K562 (cell line): ENCODE measurements at regions not wholly inside any gene's neighbourhood (a gene's known extent, or its start where the extent isn't known, plus 50 kb on each side); places are given as distances from the start of the nearest gene placed in this dataset.

ENCODE experiments used
- ATAC-seq: fragments of 200-7000 bp; cut with Tn5 transposase; 3 replicates; pipeline ENCODE4 v1.9.1; 2020; ENCODE audit warnings: moderate library complexity
- BruUV-seq: library from RNA; stranded (reverse); fragments of 400-500 nt; replicated peaks from 2 replicates; lab custom pipeline; 2021; lab: Mats Ljungman, UMichigan
- CTCF ChIA-PET: fragments of 300-600 bp; formaldehyde crosslinking; extraction: SDS; loops from one replicate; lab custom pipeline; 2021; ENCODE audit warnings: low intra/inter-chr PET ratio; lab: Yijun Ruan, JAX
- POLR2A ChIA-PET: fragments of 300-600, 350-650 bp; sonication (Branson Sonifier 250); formaldehyde crosslinking; extraction: SDS; loops from one replicate; lab custom pipeline; 2021; ENCODE audit warnings: antibody characterized with exemption, inconsistent platforms; lab: Yijun Ruan, JAX
- DNase-seq, 4 experiments: peaks; one replicate each; pipeline versions ENCODE4 v3.0.0 to v3.0.0-alpha.2; 2011 to 2018; ENCODE audit warnings: low spot score in 3 of 4, mixed read lengths in 3 of 4; ENCODE audit errors: extremely low read depth in 1 of 4
- FAIRE-seq: peaks from 2 replicates; lab custom pipeline; 2011; peaks lifted over from hg19 to GRCh38; lab: Jason Lieb, UNC
- H2AFZ ChIP-seq: 2 replicates; pipeline ENCODE4 v1.6.0; 2011; ENCODE audit warnings: low read depth, low read length, control low read depth, inconsistent platforms
- H3K27ac ChIP-seq: fragments of 200-600 bp; 3 replicates; pipeline ENCODE4 v1.8.0; 2011; ENCODE audit warnings: low read depth, mild to moderate bottlenecking, control low read depth, inconsistent platforms, low read length, moderate library complexity, mixed read lengths; ENCODE audit errors: extremely low read depth
- H3K27me3 ChIP-seq, 2 experiments: fragments of 300-600 bp in 1 of 2; 2 replicates in 1 of 2; 3 replicates in 1 of 2; pipeline versions ENCODE4 v1.6.0 to v1.8.0; 2011; ENCODE audit warnings: inconsistent platforms in 2 of 2, low read length in 2 of 2, mild to moderate bottlenecking in 1 of 2, mixed read lengths in 1 of 2, moderate library complexity in 1 of 2; ENCODE audit not compliant: control insufficient read depth in 2 of 2, insufficient read depth in 2 of 2
- H3K36me3 ChIP-seq: fragments of 300-600 bp; 3 replicates; pipeline ENCODE4 v1.8.0; 2011; ENCODE audit warnings: mild to moderate bottlenecking, low read length, inconsistent platforms; ENCODE audit not compliant: control insufficient read depth, insufficient read depth
- H3K4me1 ChIP-seq, 2 experiments: fragments of 200-600 bp in 1 of 2; replicated peaks in 1 of 2; 2 replicates in 1 of 2; 3 replicates in 1 of 2; pipeline versions ENCODE4 v1.5.1 to v1.8.0; 2011; ENCODE audit warnings: inconsistent platforms in 2 of 2, low read length in 2 of 2, mild to moderate bottlenecking in 1 of 2, mixed read lengths in 1 of 2, moderate library complexity in 1 of 2; ENCODE audit not compliant: control insufficient read depth in 2 of 2, insufficient read depth in 2 of 2
- H3K4me2 ChIP-seq: 2 replicates; pipeline ENCODE4 v1.6.1; 2011; ENCODE audit warnings: low read length, control low read depth, inconsistent platforms, mixed read lengths; ENCODE audit not compliant: insufficient read depth
- H3K4me3 ChIP-seq: fragments of 200-600 bp; sonication (generic), shearing (Covaris generic); 2 replicates; pipeline ENCODE4 v1.5.1; 2016; ENCODE audit warnings: control low read depth, inconsistent platforms
- H3K79me2 ChIP-seq: fragments of 200-600 bp; 3 replicates; pipeline ENCODE4 v1.8.0; 2011; ENCODE audit warnings: low read length, inconsistent platforms; ENCODE audit not compliant: control insufficient read depth, insufficient read depth
- H3K9ac ChIP-seq, 2 experiments: 2 replicates each; pipeline versions ENCODE4 v1.6.0 to v1.6.1; 2011; ENCODE audit warnings: low read depth in 2 of 2, low read length in 2 of 2, control low read depth in 1 of 2, inconsistent platforms in 1 of 2, mild to moderate bottlenecking in 1 of 2, mixed read lengths in 1 of 2; ENCODE audit not compliant: insufficient read depth in 1 of 2
- H3K9me1 ChIP-seq: one replicate; pipeline ENCODE4 v1.6.0; 2011; ENCODE audit warnings: inconsistent platforms, mild to moderate bottlenecking, low read length, moderate library complexity; ENCODE audit not compliant: control insufficient read depth, insufficient read depth
- H3K9me3 ChIP-seq: replicated peaks from 2 replicates; pipeline ENCODE4 v1.5.1; 2011; ENCODE audit warnings: low read depth, low read length, inconsistent platforms; ENCODE audit not compliant: control insufficient read depth, insufficient read depth
- H4K20me1 ChIP-seq: replicated peaks from 2 replicates; pipeline ENCODE4 v1.6.1; 2011; ENCODE audit warnings: low read length, inconsistent platforms, mixed read lengths; ENCODE audit not compliant: control insufficient read depth, insufficient read depth
- ARID1B ChIP-seq: fragments of 450-650 bp; IDR thresholded peaks from 2 replicates; pipeline ENCODE4 v1.6.1; 2016; ENCODE audit warnings: antibody characterized with exemption, mild to moderate bottlenecking, inconsistent platforms
- ATF6 ChIP-seq: sonication (generic); formaldehyde crosslinking; IDR thresholded peaks from 2 replicates; pipeline ENCODE4 v1.4.0; 2020; ENCODE audit warnings: mild to moderate bottlenecking, missing genetic modification reagents
- CBFA2T3 ChIP-seq: fragments of 450-650 bp; IDR thresholded peaks from 2 replicates; pipeline ENCODE4 v1.6.1; 2017
- ESRRA ChIP-seq: fragments of 450-650 bp; IDR thresholded peaks from 2 replicates; pipeline ENCODE4 v1.6.1; 2014; ENCODE audit warnings: low read depth, mild to moderate bottlenecking, moderate library complexity, borderline replicate concordance
- HNRNPK ChIP-seq: fragments of 200-400 bp; formaldehyde crosslinking; IDR thresholded peaks from one replicate; pipeline ENCODE4 v1.6.1; 2018; ENCODE audit warnings: mild to moderate bottlenecking, low read depth, low read length; ENCODE audit not compliant: poor library complexity, severe bottlenecking
- JUN ChIP-seq, 2 experiments: sonication (generic) in 1 of 2; formaldehyde crosslinking in 1 of 2; IDR thresholded peaks; 2 replicates each; pipeline versions ENCODE4 v1.6.1 to v1.8.0; 2012 to 2022; ENCODE audit warnings: borderline replicate concordance in 2 of 2, mild to moderate bottlenecking in 2 of 2, improper control_type of control experiment in 1 of 2, low read depth in 1 of 2, low read length in 1 of 2, missing genetic modification reagents in 1 of 2
- NR2C1 ChIP-seq, 2 experiments: fragments of 450-650 bp; IDR thresholded peaks; 2 replicates each; pipeline ENCODE4 v1.6.1; 2017; ENCODE audit warnings: mild to moderate bottlenecking in 2 of 2, antibody characterized with exemption in 1 of 2, inconsistent platforms in 1 of 2, missing compliant biosample characterization in 1 of 2, missing genetic modification characterization in 1 of 2
- ZNF449 ChIP-seq: fragments of 250-450 bp; sonication (Bioruptor Pico); IDR thresholded peaks from 2 replicates; pipeline ENCODE4 v1.8.0; 2022; ENCODE audit warnings: moderate library complexity, mild to moderate bottlenecking, inconsistent platforms
- WGBS: fragments of 100-300 bp; shearing (Covaris generic); methylation state at CpG from one replicate; pipeline ENCODE4 v1.1.6; 2016; ENCODE audit warnings: low coverage, mixed read lengths; ENCODE audit not compliant: insufficient coverage; ENCODE audit errors: missing lambda C conversion rate; 5-methylcytosine and 5-hydroxymethylcytosine counted together
- in situ Hi-C: fragments of 300-500 bp; cut with MboI; formaldehyde crosslinking; loops from 4 replicates; pipeline ENCODE4 v1.15.0; 2018; ENCODE audit warnings: inconsistent platforms, mixed read lengths
- intact Hi-C: fragments of 100-400 bp; cut with micrococcal nuclease; formaldehyde crosslinking; loops from 2 replicates; pipeline ENCODE4 v1.14.2; 2022
- TF ChIP-seq, protein P1 (sequence below): sonication (generic); formaldehyde crosslinking; IDR thresholded peaks from 2 replicates; pipeline ENCODE4 v1.8.1; 2022; ENCODE audit warnings: missing genetic modification reagents

- ChIA-PET CTCF (no interaction called here), POLR2A (no interaction called here)
- WGBS, result 6% methylated on average over 2 of the region's 2 CpGs
- in situ Hi-C loops (no loop called here), intact Hi-C loops (no loop called here)
- DNase-seq (no peak), ATAC-seq (no peak), FAIRE-seq (no peak)
- no peaks in the 10 kb centered on the region for H3K9me3 ChIP-seq
- H3K36me3 ChIP-seq, result no peaks in the 10 kb centered on the region
- BruUV-seq, result no TSS peak
- H3K9ac ChIP-seq, result no peak overlapping the region
- no peak overlapping the region for H3K4me2 ChIP-seq
- no peak overlapping the region for H3K27ac ChIP-seq
- no peaks in the 10 kb centered on the region for H3K27me3 ChIP-seq
- H3K79me2 ChIP-seq, result no peaks in the 10 kb centered on the region
- H3K4me3 ChIP-seq, result no peak overlapping the region
- no peaks in the 10 kb centered on the region for H4K20me1 ChIP-seq
- H3K4me1 ChIP-seq, result no peaks in the 10 kb centered on the region
- H3K9me1 ChIP-seq, result no peaks in the 10 kb centered on the region
- no peak overlapping the region for H2AFZ ChIP-seq
- TF ChIP-seq NR2C1 (IDR thresholded peaks at IDR 0.05), result no peak
- no peak for TF ChIP-seq NR2C1 (tag; IDR thresholded peaks at IDR 0.05)
Measured at GRCh38 chr3:78314327-78314726, 1274.4 kb downstream of the ROBO2 start.

GRCh38 chr3:78317774-78318173 lies 1277.9 kb downstream of the ROBO2 start:
- ChIA-PET POLR2A (no interaction called here), CTCF (no interaction called here)
- no TSS peak for BruUV-seq
- Histone ChIP-seq H3K79me2 (no peaks in the 10 kb centered on the region), H3K4me2 (no peak overlapping the region), H3K27me3 (no peaks in the 10 kb centered on the region), H3K4me1 (no peaks in the 10 kb centered on the region), H2AFZ (no peak overlapping the region), H3K9me1 (no peaks in the 10 kb centered on the region), H3K9ac (no peak overlapping the region), H4K20me1 (no peaks in the 10 kb centered on the region), H3K4me3 (no peak overlapping the region), H3K9me3 (no peaks in the 10 kb centered on the region), H3K27ac (no peak overlapping the region), H3K36me3 (no peaks in the 10 kb centered on the region)
- in situ Hi-C loops, result no loop called here
- DNase-seq, result no peak
- intact Hi-C loops, result no loop called here
- WGBS, result 0% methylated on average over 1 of the region's 1 CpG
- ATAC-seq, result no peak
- no peak for FAIRE-seq
- TF ChIP-seq ZNF449 (no peak), HNRNPK (no peak), ESRRA (no peak), CBFA2T3 (no peak), ARID1B (no peak), JUN (IDR thresholded peaks at IDR 0.05; ENCODE audit: borderline replicate concordance, low read depth, low read length) (no peak), JUN (CRISPR knock-in tag; IDR thresholded peaks at IDR 0.05; ENCODE audit: borderline replicate concordance) (no peak), ATF6 (no peak)
- TF ChIP-seq, protein P1, sequence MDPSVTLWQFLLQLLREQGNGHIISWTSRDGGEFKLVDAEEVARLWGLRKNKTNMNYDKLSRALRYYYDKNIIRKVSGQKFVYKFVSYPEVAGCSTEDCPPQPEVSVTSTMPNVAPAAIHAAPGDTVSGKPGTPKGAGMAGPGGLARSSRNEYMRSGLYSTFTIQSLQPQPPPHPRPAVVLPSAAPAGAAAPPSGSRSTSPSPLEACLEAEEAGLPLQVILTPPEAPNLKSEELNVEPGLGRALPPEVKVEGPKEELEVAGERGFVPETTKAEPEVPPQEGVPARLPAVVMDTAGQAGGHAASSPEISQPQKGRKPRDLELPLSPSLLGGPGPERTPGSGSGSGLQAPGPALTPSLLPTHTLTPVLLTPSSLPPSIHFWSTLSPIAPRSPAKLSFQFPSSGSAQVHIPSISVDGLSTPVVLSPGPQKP (CRISPR knock-in tag), result no peak
